ENCODE measurements at regions not wholly inside any gene's neighbourhood (a gene's known extent, or its start where the extent isn't known, plus 50 kb on each side); places are given as distances from the start of the nearest gene placed in this dataset.

DNA sequence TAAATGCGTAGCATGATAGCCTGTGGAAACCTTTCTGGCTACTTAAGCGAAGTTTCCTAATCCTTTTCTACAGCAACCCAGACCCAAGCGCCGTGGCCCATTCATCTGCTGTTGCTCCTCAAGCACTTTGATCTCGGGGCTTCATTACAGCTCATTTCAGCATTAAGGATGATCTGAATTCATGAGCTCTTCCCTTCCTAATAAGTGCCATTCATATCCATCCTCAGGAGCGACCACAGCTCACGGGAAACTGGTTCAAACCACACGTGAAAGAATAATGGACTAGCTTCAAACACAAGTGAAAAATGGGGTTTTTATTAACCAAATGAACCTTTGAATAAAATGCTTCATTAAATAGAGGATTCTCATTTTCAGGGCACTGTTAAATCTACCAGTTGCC lies 202.6 kb upstream of the LEF1 start:
- Histone ChIP-seq H3F3A (replicated peaks; ENCODE audit: insufficient read depth) (no peaks in the 10 kb centered on the region), H3K27me3 (ENCODE audit: insufficient read depth) (peaks cover 60% of the 10 kb centered on the region), H3K9me3 (no peaks in the 10 kb centered on the region), H3K4me2 (no peak overlapping the region), H3K4me3 (ENCODE audit: low read depth in 2 of 2, low read length in 1 of 2) (no peak overlapping the region), H3K36me3 (replicated peaks in 1 of 2; ENCODE audit: control insufficient read depth in 1 of 2, insufficient read depth in 2 of 2, low read length in 1 of 2) (no peaks in the 10 kb centered on the region), H3K79me2 (ENCODE audit: insufficient read depth) (no peaks in the 10 kb centered on the region), H3K27ac (ENCODE audit: low read depth in 2 of 2, low read length in 1 of 2) (no peak overlapping the region), H2AFZ (ENCODE audit: low read depth) (no peak overlapping the region), H3K9ac (no peak overlapping the region), H3K4me1 (ENCODE audit: control insufficient read depth in 1 of 2, insufficient read depth in 2 of 2, low read depth in 1 of 2, low read length in 1 of 2) (no peaks in the 10 kb centered on the region), H4K20me1 (ENCODE audit: insufficient read depth) (no peaks in the 10 kb centered on the region), H3K9me2 (no peaks in the 10 kb centered on the region)
- TF ChIP-seq NFIC (IDR thresholded peaks at IDR 0.05; ENCODE audit: borderline replicate concordance) (no peak), MXI1 (IDR thresholded peaks at IDR 0.05; ENCODE audit: low read depth, low read length) (no peak), USF1 (IDR thresholded peaks at IDR 0.05; ENCODE audit: borderline replicate concordance, low read depth) (no peak), FOXJ3 (CRISPR knock-in tag; IDR thresholded peaks at IDR 0.05) (no peak), CHD2 (IDR thresholded peaks at IDR 0.05; ENCODE audit: low read length, partially characterized antibody) (no peak), TAF1 (IDR thresholded peaks at IDR 0.05; ENCODE audit: borderline replicate concordance, low read depth, low read length) (no peak), TCF12 (IDR thresholded peaks at IDR 0.05) (no peak), ELF1 (IDR thresholded peaks at IDR 0.05) (no peak), RCOR1 (IDR thresholded peaks at IDR 0.05; ENCODE audit: low read length) (no peak), REST (IDR thresholded peaks at IDR 0.05; ENCODE audit: low read depth, low read length) (no peak), GABPA (IDR thresholded peaks at IDR 0.05; ENCODE audit: low read depth) (no peak), FOSL2 (IDR thresholded peaks at IDR 0.05; ENCODE audit: borderline replicate concordance, low read depth) (no peak), JUND (IDR thresholded peaks at IDR 0.05) (no peak), SMC3 (IDR thresholded peaks at IDR 0.05; ENCODE audit: low read depth, low read length) (no peak)
- TF ChIP-seq, protein P1, sequence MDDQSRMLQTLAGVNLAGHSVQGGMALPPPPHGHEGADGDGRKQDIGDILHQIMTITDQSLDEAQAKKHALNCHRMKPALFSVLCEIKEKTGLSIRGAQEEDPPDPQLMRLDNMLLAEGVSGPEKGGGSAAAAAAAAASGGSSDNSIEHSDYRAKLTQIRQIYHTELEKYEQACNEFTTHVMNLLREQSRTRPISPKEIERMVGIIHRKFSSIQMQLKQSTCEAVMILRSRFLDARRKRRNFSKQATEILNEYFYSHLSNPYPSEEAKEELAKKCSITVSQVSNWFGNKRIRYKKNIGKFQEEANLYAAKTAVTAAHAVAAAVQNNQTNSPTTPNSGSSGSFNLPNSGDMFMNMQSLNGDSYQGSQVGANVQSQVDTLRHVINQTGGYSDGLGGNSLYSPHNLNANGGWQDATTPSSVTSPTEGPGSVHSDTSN (IDR thresholded peaks at IDR 0.05) = no peak
- TF ChIP-seq, protein P2, sequence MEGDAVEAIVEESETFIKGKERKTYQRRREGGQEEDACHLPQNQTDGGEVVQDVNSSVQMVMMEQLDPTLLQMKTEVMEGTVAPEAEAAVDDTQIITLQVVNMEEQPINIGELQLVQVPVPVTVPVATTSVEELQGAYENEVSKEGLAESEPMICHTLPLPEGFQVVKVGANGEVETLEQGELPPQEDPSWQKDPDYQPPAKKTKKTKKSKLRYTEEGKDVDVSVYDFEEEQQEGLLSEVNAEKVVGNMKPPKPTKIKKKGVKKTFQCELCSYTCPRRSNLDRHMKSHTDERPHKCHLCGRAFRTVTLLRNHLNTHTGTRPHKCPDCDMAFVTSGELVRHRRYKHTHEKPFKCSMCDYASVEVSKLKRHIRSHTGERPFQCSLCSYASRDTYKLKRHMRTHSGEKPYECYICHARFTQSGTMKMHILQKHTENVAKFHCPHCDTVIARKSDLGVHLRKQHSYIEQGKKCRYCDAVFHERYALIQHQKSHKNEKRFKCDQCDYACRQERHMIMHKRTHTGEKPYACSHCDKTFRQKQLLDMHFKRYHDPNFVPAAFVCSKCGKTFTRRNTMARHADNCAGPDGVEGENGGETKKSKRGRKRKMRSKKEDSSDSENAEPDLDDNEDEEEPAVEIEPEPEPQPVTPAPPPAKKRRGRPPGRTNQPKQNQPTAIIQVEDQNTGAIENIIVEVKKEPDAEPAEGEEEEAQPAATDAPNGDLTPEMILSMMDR (IDR thresholded peaks at IDR 0.05) = no peak
- ChIA-PET POLR2A (no interaction called here), CTCF (no interaction called here)
- DNase-seq = no peak
- WGBS (ENCODE audit: low lambda C conversion rate) = 16% methylated on average over 8 of the region's 8 CpGs
